ENCODE measurements at regions not wholly inside any gene's neighbourhood (a gene's known extent, or its start where the extent isn't known, plus 50 kb on each side); places are given as distances from the start of the nearest gene placed in this dataset.

- TF ChIP-seq POLR2AphosphoS5 (IDR thresholded peaks at IDR 0.05; ENCODE audit: low read depth, low read length) (no peak), SIN3A (IDR thresholded peaks at IDR 0.05; ENCODE audit: borderline replicate concordance, insufficient read depth, low read length) (no peak)
These were observed 399.8 kb downstream of the SEC14L1 start for GRCh38 chr17:77540531-77540930.

All from PFSK-1 (cell line).